ENCODE measurements at regions not wholly inside any gene's neighbourhood (a gene's known extent, or its start where the extent isn't known, plus 50 kb on each side); places are given as distances from the start of the nearest gene placed in this dataset.

DNA sequence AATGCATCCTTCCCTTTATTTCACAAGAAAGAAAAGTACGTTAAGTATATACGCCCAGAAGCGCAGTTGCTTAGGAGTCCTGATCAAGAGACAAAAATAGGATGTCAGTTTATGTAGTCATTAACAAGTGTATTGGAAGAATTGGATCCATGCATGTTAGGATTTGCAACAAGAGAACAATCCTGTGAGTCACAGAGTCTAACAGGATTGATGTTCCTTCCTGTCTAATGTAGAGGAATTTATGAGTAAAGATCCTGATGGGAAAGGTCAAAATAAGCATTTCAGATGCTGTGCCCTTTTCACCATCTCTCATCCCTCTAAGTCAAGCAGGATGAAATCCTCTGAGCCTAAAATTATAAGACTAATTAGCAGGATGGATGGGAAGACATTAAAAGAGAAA, 406.0 kb upstream of the GRIA1 start:
- Mint-ChIP-seq H3K27me3 (no peaks in the 10 kb centered on the region), H3K9me3 (peaks cover 2% of the 10 kb centered on the region), H3K36me3 (ENCODE audit: low read depth) (no peaks in the 10 kb centered on the region), H3K4me1 (no peaks in the 10 kb centered on the region), H3K4me3 (no peak overlapping the region), H3K27ac (no peak overlapping the region)
- no peak for ATAC-seq (ENCODE audit: low read depth)
- CTCF ChIA-PET = no interaction called here
- POLR2A ChIA-PET = no interaction called here
- no peak for DNase-seq
- intact Hi-C loops (cut with micrococcal nuclease) = no loop called here
- no peak for TF ChIP-seq CTCF (IDR thresholded peaks at IDR 0.05)

DNA sequence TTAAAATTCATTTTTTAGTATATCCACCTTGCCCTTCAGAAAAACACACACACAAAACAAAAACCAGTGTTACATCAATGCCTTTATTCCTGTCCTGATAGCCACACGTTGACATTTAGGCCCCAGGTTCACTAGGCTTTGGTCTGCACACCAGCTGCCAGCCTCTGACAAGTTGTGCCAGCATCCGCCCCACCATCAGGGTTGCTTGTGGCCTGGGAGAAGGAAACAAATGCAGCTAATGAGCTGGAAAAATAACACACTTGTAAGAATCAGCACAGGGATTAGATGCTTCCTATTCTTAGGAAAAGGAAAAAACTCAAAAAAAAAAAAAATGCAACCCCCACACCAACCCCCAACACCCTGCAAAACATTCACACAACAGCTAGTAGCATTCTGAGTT, 404.0 kb upstream of the GRIA1 start:
- ChIA-PET CTCF (no interaction called here), POLR2A (no interaction called here)
- no peak for TF ChIP-seq CTCF (IDR thresholded peaks at IDR 0.05)
- no peak overlapping the region for H3K4me3 Mint-ChIP-seq
- H3K36me3 Mint-ChIP-seq (ENCODE audit: low read depth) = no peaks in the 10 kb centered on the region
- H3K27ac Mint-ChIP-seq = no peak overlapping the region
- H3K9me3 Mint-ChIP-seq = peaks cover 2% of the 10 kb centered on the region
- DNase-seq = no peak
- H3K27me3 Mint-ChIP-seq = no peaks in the 10 kb centered on the region
- H3K4me1 Mint-ChIP-seq = no peaks in the 10 kb centered on the region
- no peak for ATAC-seq (ENCODE audit: low read depth)
- intact Hi-C loops (cut with micrococcal nuclease) = no loop called here

- Mint-ChIP-seq H3K9me3 (peaks cover 5% of the 10 kb centered on the region), H3K27me3 (no peaks in the 10 kb centered on the region), H3K27ac (no peak overlapping the region), H3K4me1 (no peaks in the 10 kb centered on the region), H3K4me3 (no peak overlapping the region), H3K36me3 (ENCODE audit: low read depth) (no peaks in the 10 kb centered on the region)
- DNase-seq = no peak
- POLR2A ChIA-PET = no interaction called here
- CTCF ChIA-PET = no interaction called here
- intact Hi-C loops (cut with micrococcal nuclease) = no loop called here
- no peak for ATAC-seq (ENCODE audit: low read depth)
- no peak for TF ChIP-seq CTCF (IDR thresholded peaks at IDR 0.05)
These were observed 401.9 kb upstream of the GRIA1 start for GRCh38 chr5:153088538-153088937.

DNA sequence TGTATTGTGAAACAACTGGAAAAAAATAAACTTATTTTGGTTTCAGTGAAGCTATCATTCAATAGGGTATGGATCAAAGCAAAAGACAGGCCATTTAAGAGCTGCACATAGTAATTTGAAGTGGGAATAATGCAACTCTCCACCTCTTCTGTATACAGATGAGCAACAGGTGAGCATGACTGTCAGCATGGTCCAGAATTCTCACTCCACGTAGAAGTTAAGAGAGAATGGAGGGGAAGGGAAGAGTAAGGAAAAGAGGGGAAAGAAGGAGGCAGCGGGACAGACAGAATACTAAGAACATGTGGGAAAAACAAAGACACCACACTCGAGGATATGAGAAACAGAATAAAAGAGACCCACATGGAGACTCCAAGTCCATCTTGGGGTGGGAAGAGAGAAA, 396.1 kb upstream of the GRIA1 start:
- no peaks in the 10 kb centered on the region for H3K4me1 Mint-ChIP-seq
- ChIA-PET POLR2A (no interaction called here), CTCF (no interaction called here)
- no peak overlapping the region for H3K4me3 Mint-ChIP-seq
- no peaks in the 10 kb centered on the region for H3K36me3 Mint-ChIP-seq (ENCODE audit: low read depth)
- peaks cover 5% of the 10 kb centered on the region for H3K9me3 Mint-ChIP-seq
- ATAC-seq (ENCODE audit: low read depth) (no peak), DNase-seq (no peak)
- intact Hi-C loops (cut with micrococcal nuclease) = no loop called here
- H3K27me3 Mint-ChIP-seq = no peaks in the 10 kb centered on the region
- no peak for TF ChIP-seq CTCF (IDR thresholded peaks at IDR 0.05)
- H3K27ac Mint-ChIP-seq = no peak overlapping the region

DNA sequence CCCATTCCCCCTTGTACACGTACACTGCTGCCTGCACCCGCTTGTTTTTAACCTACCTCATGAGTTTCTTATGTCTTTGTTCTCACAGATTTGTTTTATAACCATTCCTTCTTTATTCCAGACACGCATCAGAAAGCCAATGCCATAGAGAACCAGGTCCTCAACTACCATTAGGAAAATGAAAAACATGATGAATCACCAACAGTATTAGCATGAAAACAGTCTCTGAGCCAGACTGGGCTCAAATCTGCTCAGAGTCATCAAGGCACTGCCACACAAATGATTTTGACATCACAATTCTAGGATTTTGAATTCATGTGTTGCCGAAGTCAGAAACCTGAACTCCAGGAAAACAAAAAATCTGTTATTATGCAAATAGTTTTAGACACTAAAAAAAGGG, 394.1 kb upstream of the GRIA1 start:
- no peak for TF ChIP-seq CTCF (IDR thresholded peaks at IDR 0.05)
- POLR2A ChIA-PET = no interaction called here
- ATAC-seq (ENCODE audit: low read depth) (no peak), DNase-seq (no peak)
- no peak overlapping the region for H3K27ac Mint-ChIP-seq
- H3K27me3 Mint-ChIP-seq = no peaks in the 10 kb centered on the region
- H3K4me3 Mint-ChIP-seq = no peak overlapping the region
- no peaks in the 10 kb centered on the region for H3K4me1 Mint-ChIP-seq
- no peaks in the 10 kb centered on the region for H3K36me3 Mint-ChIP-seq (ENCODE audit: low read depth)
- intact Hi-C loops (cut with micrococcal nuclease) = no loop called here
- H3K9me3 Mint-ChIP-seq = peaks cover 3% of the 10 kb centered on the region
- CTCF ChIA-PET = no interaction called here

Data from activated B cell treated with CpG ODN at 0.5 μM for 24 hours (primary cell).